ENCODE measurements at regions not wholly inside any gene's neighbourhood (a gene's known extent, or its start where the extent isn't known, plus 50 kb on each side); places are given as distances from the start of the nearest gene placed in this dataset.

DNA sequence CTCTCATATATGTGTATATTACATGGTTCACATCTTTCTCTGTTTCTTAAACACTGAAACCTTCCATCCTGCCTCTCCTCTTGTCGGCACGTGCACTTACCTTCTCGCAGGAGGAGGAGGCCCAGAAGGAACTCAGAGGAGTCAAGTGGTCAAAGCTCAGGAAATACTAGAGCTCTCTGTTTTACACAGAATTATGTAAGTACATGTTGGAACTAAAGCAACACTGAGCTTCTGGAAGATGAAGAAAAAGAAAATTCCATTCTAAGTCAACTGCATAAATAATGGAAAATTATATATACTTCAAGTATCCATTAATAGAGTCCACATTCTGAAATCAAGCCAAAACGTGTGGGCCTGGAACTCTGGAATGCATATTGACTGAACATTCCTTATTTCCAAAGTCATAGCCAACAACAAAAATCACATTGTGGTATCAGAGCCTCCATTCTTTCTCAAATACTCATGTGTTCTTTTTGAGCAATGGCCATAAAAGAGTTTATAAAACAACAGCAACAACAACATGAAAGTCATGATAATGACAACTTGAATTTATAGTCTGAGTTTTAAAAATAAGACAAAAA lies 121.5 kb upstream of the RAI14 start:
- no peaks in the 10 kb centered on the region for H3K4me1 Mint-ChIP-seq
- H3K27ac Mint-ChIP-seq = no peak overlapping the region
- no peak overlapping the region for H3K4me3 Mint-ChIP-seq
- no peaks in the 10 kb centered on the region for H3K36me3 Mint-ChIP-seq
- H3K9me3 Mint-ChIP-seq = no peaks in the 10 kb centered on the region
- H3K27me3 Mint-ChIP-seq = peaks cover 5 to 18% (median 11%) of the 10 kb centered on the region in 5 donors
- DNase-seq (no peak), ATAC-seq (no peak)
- POLR2A ChIA-PET = no interaction called here

DNA sequence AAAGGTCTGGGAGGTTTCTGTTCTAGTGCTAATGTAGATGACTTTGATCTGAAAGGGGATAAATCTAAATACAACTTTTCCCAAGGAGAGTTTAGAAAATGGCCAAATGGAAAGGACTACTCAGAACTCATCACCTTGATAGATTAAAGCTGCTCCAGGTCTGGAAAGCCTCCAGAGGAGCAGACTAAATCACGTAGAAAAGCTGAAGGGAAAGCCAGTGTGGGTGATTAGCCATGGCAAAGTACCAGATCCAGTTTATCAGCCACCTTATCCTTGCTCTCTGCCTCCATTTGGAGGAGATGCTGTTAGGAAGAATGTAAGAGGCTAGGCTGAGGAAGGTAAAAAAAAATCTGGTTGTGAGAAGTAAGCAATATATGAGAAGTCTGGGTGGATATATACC lies 120.7 kb upstream of the RAI14 start:
- POLR2A ChIA-PET = no interaction called here
- H3K9me3 Mint-ChIP-seq = peaks cover 0 to 3% (median 0%) of the 10 kb centered on the region in 9 donors
- peaks cover 9 to 21% (median 18%) of the 10 kb centered on the region in 5 donors for H3K27me3 Mint-ChIP-seq
- no peaks in the 10 kb centered on the region for H3K36me3 Mint-ChIP-seq
- ATAC-seq (no peak), DNase-seq (no peak)
- no peak overlapping the region for H3K4me3 Mint-ChIP-seq
- no peak overlapping the region for H3K27ac Mint-ChIP-seq
- H3K4me1 Mint-ChIP-seq = no peaks in the 10 kb centered on the region

DNA sequence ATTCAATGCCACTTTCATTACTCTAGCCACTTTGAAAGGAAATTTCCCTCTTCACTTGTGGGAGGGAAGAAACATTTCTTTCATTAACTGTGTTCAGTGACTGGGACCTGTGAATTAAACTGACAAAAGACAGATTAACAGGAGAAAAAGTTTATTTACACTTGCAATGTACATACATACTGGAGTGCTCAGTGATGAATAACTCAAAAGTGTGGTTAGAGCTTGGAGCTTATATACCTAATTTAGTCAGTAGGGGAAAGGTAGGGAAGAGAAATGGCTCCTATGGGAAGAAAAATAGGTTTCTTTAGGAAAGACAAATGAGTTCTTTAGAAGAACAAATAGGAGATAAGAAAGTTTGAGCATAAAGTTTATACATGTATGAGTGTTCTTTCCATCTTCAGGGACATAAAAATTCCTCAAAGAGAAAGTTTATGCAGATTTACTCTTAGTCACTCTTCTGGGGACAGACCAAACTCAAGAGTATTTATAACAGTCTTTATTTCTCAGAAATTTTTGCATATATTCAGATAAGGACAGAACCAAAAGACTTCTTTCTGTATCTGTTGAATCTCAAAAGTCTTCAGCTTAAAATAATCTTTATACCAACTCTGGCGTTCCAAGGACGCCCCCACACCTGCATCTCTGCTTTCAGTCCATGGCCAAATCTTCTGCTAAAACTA lies 120.0 kb upstream of the RAI14 start:
- no peak for DNase-seq
- peaks cover 0 to 5% (median 0%) of the 10 kb centered on the region in 9 donors for H3K9me3 Mint-ChIP-seq
- ATAC-seq = no peak
- peaks cover 11 to 25% (median 25%) of the 10 kb centered on the region in 5 donors for H3K27me3 Mint-ChIP-seq
- H3K4me1 Mint-ChIP-seq = no peaks in the 10 kb centered on the region
- POLR2A ChIA-PET = no interaction called here
- no peak overlapping the region for H3K27ac Mint-ChIP-seq
- H3K4me3 Mint-ChIP-seq = no peak overlapping the region
- no peaks in the 10 kb centered on the region for H3K36me3 Mint-ChIP-seq

DNA sequence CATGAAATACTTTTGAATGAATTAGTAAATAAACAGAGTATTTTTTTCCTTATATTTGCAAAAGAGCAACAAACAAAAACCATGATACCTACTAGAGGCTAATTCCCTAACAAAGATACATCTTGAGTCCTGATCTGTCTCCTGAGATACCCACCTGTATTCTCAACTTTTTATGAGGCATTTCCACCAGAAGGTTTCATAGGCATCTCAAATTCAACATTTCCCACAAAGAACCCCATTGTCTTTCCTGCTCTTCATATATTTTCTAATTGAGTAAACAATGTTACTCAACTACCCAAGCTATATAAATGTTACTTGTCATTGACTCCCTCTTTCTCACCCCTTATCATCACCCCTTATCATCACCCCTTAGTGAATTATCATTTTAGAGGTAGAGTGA lies 119.4 kb upstream of the RAI14 start:
- Mint-ChIP-seq H3K36me3 (no peaks in the 10 kb centered on the region), H3K4me1 (no peaks in the 10 kb centered on the region), H3K27ac (no peak overlapping the region), H3K9me3 (peaks cover 0 to 5% (median 2%) of the 10 kb centered on the region in 9 donors), H3K27me3 (peaks cover 14 to 31% (median 29%) of the 10 kb centered on the region in 5 donors), H3K4me3 (no peak overlapping the region)
- DNase-seq (no peak), ATAC-seq (no peak)
- POLR2A ChIA-PET = no interaction called here

DNA sequence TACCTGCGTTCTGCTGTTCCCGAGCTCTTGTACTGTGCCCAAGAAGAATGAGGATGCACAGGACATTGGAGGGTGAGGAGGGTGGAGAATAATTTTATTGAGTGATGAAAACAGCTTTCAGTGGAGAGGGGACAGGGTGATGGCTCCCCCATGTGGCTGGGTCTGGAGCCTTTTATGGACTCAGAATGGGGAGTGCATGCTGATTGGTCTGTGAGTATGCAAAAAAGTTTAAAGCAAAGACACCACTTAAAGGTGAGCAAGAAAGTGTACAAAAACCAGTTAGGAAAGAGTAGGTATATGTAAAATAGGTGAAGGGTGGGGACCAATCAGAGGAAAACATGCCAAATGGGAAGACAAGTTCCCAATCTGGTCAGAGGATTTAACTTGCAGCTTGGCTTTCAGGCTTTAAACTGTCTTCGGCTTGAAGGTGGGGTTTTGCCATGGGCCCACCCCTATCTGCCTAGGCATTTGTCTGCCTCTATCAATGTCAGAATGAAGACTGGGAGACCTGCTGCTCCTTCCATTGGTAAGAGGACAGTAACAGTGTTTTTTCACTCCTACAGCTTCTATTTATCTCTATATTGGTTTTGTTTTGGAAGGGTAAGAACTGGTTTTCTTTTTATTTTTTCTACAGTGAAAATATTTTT lies 118.0 kb upstream of the RAI14 start:
- no peak for ATAC-seq
- DNase-seq = no peak
- Mint-ChIP-seq H3K9me3 (peaks cover 0 to 10% (median 4%) of the 10 kb centered on the region in 9 donors), H3K4me1 (no peaks in the 10 kb centered on the region), H3K27ac (no peak overlapping the region), H3K36me3 (no peaks in the 10 kb centered on the region), H3K4me3 (no peak overlapping the region), H3K27me3 (peaks cover 14 to 39% (median 34%) of the 10 kb centered on the region in 5 donors)
- POLR2A ChIA-PET = no interaction called here

DNA sequence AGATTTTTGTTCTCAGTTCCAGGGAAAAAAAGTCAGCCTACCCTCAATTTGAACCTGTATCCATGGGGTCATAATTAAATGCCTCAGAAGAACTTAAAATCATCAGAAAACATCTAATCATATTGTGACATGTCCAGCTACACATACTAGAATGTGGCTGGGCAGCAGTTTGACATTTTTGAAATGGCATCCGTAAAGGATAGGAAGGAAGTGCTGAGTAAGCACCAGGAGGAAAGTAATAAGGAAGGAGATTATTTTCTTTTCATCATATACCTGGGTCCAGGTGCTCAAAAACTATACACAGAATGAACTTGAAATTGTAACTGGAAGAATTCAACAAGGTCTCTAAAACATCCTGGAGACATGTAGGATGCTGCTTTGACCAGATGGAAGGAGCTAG lies 116.9 kb upstream of the RAI14 start:
- no peak for DNase-seq
- Mint-ChIP-seq H3K27me3 (peaks cover 14 to 39% (median 34%) of the 10 kb centered on the region in 5 donors), H3K9me3 (peaks cover 0 to 20% (median 14%) of the 10 kb centered on the region in 9 donors), H3K4me3 (no peak overlapping the region), H3K36me3 (peaks cover 0 to 5% (median under 1%) of the 10 kb centered on the region in 3 donors), H3K27ac (no peak overlapping the region), H3K4me1 (no peaks in the 10 kb centered on the region)
- ATAC-seq = no peak
- POLR2A ChIA-PET = no interaction called here

DNA sequence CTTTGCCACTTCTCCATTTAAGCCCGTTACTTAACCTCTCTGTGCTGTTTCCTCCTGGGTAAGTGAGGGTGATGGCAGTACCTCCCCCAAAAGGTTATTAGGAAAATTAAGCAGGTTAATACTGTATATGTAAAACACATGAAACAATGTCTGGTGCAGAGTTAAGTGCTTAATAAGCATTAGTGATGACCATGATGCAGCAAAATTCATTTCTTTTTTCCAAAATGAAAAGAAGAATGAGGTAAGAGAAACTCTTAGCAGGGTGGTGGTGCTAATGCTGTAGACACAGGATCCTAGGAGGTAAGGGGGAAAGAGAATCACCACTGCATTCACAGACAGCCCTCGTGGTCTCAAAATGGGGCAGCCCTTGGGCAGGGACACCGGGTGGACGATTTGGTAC lies 115.1 kb upstream of the RAI14 start:
- Mint-ChIP-seq H3K27ac (no peak overlapping the region), H3K9me3 (peaks cover 0 to 36% (median 19%) of the 10 kb centered on the region in 9 donors), H3K4me1 (no peaks in the 10 kb centered on the region), H3K4me3 (no peak overlapping the region), H3K27me3 (peaks cover 14 to 39% (median 35%) of the 10 kb centered on the region in 5 donors), H3K36me3 (peaks cover 0 to 8% (median 3%) of the 10 kb centered on the region in 3 donors)
- ATAC-seq = no peak
- DNase-seq = no peak
- POLR2A ChIA-PET = no interaction called here

DNA sequence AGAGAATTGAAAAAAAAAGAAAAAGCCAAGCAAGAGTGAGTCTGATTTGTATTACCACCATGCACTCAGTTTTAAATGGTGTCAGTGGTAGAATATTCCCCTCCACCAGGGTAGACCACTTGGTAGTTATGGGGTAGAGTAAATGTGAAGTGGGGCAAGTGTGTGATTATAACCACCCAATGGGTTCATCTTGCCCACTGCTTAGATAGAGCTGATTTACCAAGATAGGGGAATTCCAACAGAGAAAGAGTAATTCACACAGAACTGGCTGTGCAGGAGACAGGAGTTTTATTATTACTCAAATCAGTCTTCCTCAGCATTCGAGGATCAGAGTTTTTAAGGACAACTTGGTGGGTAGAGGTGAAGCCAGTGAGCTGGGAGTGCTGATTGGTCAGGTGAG lies 113.3 kb upstream of the RAI14 start:
- no peak overlapping the region for H3K27ac Mint-ChIP-seq
- H3K4me1 Mint-ChIP-seq = no peaks in the 10 kb centered on the region
- H3K27me3 Mint-ChIP-seq = peaks cover 14 to 43% (median 40%) of the 10 kb centered on the region in 5 donors
- no peak for DNase-seq
- ATAC-seq = no peak
- H3K36me3 Mint-ChIP-seq = peaks cover 0 to 13% (median 3%) of the 10 kb centered on the region in 3 donors
- POLR2A ChIA-PET = no interaction called here
- no peak overlapping the region for H3K4me3 Mint-ChIP-seq
- H3K9me3 Mint-ChIP-seq = peaks cover 0 to 48% (median 29%) of the 10 kb centered on the region in 9 donors

DNA sequence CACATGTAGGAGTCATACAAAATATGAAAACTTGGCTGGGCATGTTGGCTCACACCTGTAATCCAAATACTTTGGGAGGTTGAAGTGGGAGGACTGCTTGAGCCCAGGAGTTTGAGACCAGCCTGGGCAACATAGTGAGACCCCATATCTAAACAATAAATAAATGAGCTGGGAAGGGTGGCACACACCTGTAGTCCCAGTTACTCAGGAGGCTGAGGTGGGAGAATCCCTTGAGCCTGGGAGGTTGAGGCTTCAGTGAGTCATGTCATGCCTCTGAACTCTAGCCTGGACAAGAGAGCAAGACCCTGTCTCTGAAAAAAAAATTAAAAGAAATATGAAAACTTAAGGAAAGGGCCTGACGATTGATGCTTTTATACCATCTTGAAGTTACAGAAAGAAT lies 112.4 kb upstream of the RAI14 start:
- DNase-seq (no peak), ATAC-seq (no peak)
- Mint-ChIP-seq H3K4me3 (no peak overlapping the region), H3K9me3 (peaks cover 0 to 52% (median 32%) of the 10 kb centered on the region in 9 donors), H3K4me1 (no peaks in the 10 kb centered on the region), H3K27me3 (peaks cover 11 to 46% (median 38%) of the 10 kb centered on the region in 5 donors), H3K27ac (no peak overlapping the region), H3K36me3 (peaks cover 0 to 17% (median 3%) of the 10 kb centered on the region in 3 donors)
- POLR2A ChIA-PET = no interaction called here

DNA sequence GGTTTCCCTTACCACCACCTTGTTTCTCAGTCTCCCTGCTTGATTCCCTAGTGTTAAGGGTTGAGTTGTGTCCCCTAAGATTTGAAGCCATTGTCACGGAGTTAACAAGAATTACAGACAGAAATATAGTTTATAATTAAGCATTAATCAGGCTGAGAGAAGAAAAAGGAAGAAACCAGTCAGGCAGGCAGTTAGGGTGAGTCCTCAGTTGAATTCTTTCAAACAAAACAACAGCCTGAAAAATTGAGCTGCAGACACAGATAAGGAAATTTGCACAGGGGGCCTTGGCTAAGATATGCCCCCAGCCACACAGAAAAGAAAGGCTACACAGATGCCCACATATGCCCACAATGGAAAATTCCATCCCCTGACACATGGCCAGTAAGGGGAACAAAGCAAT lies 111.7 kb upstream of the RAI14 start:
- POLR2A ChIA-PET = no interaction called here
- Mint-ChIP-seq H3K27ac (no peak overlapping the region), H3K4me1 (no peaks in the 10 kb centered on the region), H3K27me3 (peaks cover 10 to 44% (median 37%) of the 10 kb centered on the region in 5 donors), H3K9me3 (peaks cover 0 to 52% (median 32%) of the 10 kb centered on the region in 9 donors), H3K4me3 (no peak overlapping the region), H3K36me3 (peaks cover 0 to 17% (median 3%) of the 10 kb centered on the region in 3 donors)
- no peak for ATAC-seq
- DNase-seq = no peak

DNA sequence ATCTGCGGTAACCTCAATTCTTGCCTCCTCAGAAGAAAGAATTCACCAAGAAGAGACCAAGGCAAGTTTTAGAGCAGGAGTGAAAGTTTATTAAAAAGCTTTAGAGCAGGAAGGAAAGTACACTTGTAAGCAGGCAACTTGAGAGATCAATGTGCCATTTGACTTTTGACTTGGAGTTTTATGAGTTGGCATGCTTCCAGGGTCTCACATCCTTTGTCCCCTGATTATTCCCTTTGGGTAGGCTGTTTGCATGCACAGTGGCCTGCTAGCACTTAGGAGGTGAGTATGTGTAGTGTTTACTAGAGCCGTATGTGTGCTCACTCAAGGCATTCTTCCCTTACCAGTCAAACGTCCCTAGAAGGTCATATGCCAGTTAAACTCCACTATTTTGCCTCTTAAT lies 111.0 kb upstream of the RAI14 start:
- Mint-ChIP-seq H3K4me1 (no peaks in the 10 kb centered on the region), H3K27me3 (peaks cover 6 to 37% (median 31%) of the 10 kb centered on the region in 5 donors), H3K4me3 (no peak overlapping the region), H3K9me3 (peaks cover 0 to 52% (median 32%) of the 10 kb centered on the region in 9 donors), H3K27ac (no peak overlapping the region), H3K36me3 (peaks cover 0 to 17% (median 3%) of the 10 kb centered on the region in 3 donors)
- no peak for ATAC-seq
- DNase-seq = no peak
- POLR2A ChIA-PET = no interaction called here

DNA sequence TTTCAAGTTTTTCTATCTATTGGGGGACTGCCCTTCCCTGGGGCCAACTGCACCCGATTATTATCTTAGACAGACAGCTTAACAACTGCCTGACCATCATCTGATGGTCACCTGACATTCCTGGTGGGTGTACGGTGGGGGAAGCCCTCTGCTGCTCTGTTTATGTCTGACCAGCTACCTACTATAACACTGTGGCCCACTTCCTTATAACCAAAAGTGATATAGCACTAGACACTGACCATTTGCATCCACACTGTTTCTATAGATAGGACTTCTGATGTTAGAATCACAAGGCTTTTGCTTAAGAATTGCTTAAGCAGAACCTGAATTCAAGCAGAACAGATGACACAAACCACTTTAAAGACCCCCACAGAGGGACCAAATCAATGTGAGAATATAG lies 110.5 kb upstream of the RAI14 start:
- Mint-ChIP-seq H3K36me3 (peaks cover 0 to 17% (median 3%) of the 10 kb centered on the region in 3 donors), H3K27ac (no peak overlapping the region), H3K4me3 (no peak overlapping the region), H3K9me3 (peaks cover 0 to 52% (median 31%) of the 10 kb centered on the region in 9 donors), H3K4me1 (no peaks in the 10 kb centered on the region), H3K27me3 (peaks cover 5 to 32% (median 27%) of the 10 kb centered on the region in 5 donors)
- POLR2A ChIA-PET = no interaction called here
- DNase-seq = no peak
- ATAC-seq = no peak

DNA sequence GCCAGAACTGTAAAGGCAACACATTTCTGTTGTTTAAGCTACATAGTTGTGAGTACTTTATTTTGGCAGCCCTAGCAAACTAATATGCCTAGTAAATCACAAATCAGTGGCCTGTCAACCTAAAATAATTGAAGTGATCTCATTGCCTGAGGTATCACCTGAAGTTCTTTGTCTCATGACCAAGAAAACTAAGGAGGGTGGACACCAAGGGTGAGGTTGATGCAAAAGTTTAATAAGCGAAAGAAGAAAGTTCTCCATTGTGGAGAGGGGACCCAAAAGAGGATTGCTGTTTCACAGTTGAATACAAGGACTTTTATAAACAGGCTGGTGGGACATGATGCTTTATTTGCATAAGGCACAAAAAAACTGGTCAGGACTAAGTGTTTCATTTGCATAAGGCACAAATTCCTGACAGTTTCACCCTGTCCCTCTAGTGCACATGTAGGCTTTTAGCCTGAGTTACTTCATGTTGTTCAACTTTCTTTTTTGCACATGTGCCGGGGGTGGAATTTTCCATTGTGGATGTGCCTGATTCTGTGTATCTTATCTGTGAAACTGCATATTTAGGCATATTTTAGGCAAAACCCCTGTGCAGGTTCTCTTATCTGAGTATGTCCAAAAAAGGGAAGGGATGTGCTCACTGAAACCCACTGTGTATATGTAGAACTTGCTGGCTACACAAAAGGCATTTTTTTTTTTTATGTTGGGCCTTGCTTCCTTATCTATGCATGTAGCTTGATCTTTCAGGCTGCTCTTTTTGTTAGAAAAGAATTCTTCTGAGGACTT lies 108.6 kb upstream of the RAI14 start:
- no peak for ATAC-seq
- no peak for DNase-seq
- Mint-ChIP-seq H3K27me3 (peaks cover 0 to 24% (median 18%) of the 10 kb centered on the region in 5 donors), H3K27ac (no peak overlapping the region), H3K4me1 (no peaks in the 10 kb centered on the region), H3K4me3 (no peak overlapping the region), H3K36me3 (peaks cover 0 to 17% (median 3%) of the 10 kb centered on the region in 3 donors), H3K9me3 (peaks cover 0 to 52% (median 31%) of the 10 kb centered on the region in 9 donors)
- POLR2A ChIA-PET = no interaction called here
